ENCODE measurements at regions not wholly inside any gene's neighbourhood (a gene's known extent, or its start where the extent isn't known, plus 50 kb on each side); places are given as distances from the start of the nearest gene placed in this dataset.

- TF ChIP-seq CTCF (IDR thresholded peaks at IDR 0.05) = no peak
- TF ChIP-seq SIN3A (IDR thresholded peaks at IDR 0.05; ENCODE audit: borderline replicate concordance, low read depth, low read length) = no peak
- TF ChIP-seq REST (IDR thresholded peaks at IDR 0.05; ENCODE audit: low read depth, low read length) = no peak
- no peak for TF ChIP-seq RCOR1 (IDR thresholded peaks at IDR 0.05; ENCODE audit: low read length)
- TF ChIP-seq EP300 (IDR thresholded peaks at IDR 0.05; ENCODE audit: borderline replicate concordance in 1 of 2, low read depth in 1 of 2, low read length in 1 of 2) = no peak
- no peak for TF ChIP-seq TAF1 (IDR thresholded peaks at IDR 0.05; ENCODE audit: borderline replicate concordance, low read depth, low read length)
- no peak for TF ChIP-seq EZH2phosphoT487 (IDR thresholded peaks at IDR 0.05; ENCODE audit: borderline replicate concordance, low read depth)
- no peak for TF ChIP-seq SMC3 (IDR thresholded peaks at IDR 0.05; ENCODE audit: low read depth, low read length)
- no peak for TF ChIP-seq FOXJ3 (CRISPR knock-in tag; IDR thresholded peaks at IDR 0.05)
- no peak for TF ChIP-seq TCF12 (IDR thresholded peaks at IDR 0.05)
- no peak for TF ChIP-seq USF2 (IDR thresholded peaks at IDR 0.05; ENCODE audit: borderline replicate concordance, low read depth, low read length)
- no peak for TF ChIP-seq FOSL2 (IDR thresholded peaks at IDR 0.05; ENCODE audit: borderline replicate concordance, low read depth)
- TF ChIP-seq YY1 (IDR thresholded peaks at IDR 0.05; ENCODE audit: low read depth) = no peak
These were observed 107.0 kb downstream of the BCL2L11 start for GRCh38 chr2:111227716-111228141.
